ENCODE measurements at regions not wholly inside any gene's neighbourhood (a gene's known extent, or its start where the extent isn't known, plus 50 kb on each side); places are given as distances from the start of the nearest gene placed in this dataset.
"Not testable (repeated sequence)": the region's sequence is repeated elsewhere in the genome, so short reads cannot be mapped to it uniquely, and the experiment has no call there.

DNA sequence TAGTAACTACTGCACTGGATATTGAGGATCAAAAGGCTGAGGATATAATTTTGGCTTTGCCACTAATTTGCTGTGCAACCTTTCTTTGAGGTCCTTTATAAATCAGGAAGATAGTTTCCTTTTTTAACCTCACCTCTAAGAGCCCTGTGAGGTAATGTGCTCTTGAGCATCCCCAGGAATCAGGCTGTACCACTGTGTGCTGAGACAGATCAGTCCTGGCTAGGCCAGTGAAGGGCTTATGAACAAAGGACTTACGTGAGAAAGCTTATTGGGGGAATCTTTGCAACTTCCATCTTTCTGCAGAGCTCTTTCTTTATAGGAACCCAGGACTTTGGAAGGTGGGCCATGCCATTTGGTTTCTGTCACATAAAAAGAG is 188.9 kb downstream of the SIPA1L2 start:
- DNase-seq: no peak

DNA sequence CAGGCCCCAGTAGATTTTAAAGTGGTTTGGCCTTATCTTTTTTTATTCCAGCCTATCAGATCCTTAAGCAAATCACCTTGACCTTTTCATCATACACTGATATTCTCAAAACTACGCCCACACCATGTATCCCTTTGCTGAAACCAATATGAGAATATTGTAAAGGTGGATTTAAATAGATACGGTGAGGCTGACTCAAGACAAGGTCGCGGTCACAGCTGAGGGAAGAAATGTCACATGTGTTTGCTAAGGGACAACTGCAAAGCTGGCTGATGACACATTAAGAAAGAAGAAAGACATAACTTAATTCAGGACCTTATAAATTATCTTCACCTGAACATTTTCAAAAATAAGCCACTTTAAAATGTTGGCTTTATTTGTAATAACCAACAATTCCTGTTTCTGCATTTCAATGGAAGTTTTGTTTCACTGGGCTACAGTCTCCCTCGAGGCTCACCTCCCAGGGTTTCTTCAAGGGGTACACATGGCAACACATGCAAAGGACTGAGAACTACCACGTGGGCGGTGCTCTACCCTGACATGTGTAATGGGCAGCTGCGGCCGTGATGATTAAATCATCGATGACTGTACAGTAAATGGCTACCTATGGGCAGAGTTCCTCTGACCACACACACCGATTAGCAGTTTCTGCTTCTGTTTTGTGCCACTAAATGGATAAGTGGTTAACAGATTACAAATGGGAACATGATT is 189.5 kb downstream of the SIPA1L2 start:
- DNase-seq: no peak

DNA sequence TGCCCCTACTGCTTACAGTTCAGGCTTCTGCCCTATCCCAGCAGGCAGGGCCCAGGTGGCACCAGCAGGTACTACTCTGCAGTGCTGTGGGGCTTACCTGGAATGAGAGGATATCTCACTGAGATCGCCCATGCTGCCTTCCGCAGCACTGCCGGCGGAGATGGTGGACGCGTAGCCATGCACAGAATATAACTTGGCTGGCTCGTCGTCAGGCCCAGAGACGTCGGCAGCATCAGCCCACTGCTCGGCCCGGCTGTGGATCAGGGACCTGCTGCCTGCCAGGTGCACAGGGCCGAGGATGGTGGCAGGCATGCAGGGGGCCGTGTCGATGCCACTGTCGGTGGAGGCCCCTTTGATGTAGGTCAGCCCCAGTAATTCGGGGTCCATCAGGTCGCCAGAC is 190.9 kb downstream of the SIPA1L2 start:
- DNase-seq: no peak

DNA sequence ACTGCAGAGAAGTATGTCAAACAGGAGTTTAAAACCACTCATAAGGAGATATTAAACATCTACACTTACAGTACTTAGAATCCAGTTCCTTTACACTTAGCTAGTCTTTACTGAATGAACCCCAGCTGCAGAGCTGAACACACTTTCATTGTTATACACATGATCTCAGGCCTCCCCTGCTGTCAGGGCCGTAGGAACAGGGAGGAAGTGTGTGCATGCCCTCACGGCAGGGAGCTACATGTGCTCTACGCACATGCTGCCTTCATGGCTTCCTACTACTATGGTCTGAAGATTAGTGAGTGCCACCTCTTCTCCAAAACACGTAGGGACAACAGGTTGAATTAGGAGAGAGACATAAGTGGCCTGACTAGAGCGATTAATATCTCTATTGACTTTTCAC is 191.5 kb downstream of the SIPA1L2 start:
- DNase-seq: no peak

DNA sequence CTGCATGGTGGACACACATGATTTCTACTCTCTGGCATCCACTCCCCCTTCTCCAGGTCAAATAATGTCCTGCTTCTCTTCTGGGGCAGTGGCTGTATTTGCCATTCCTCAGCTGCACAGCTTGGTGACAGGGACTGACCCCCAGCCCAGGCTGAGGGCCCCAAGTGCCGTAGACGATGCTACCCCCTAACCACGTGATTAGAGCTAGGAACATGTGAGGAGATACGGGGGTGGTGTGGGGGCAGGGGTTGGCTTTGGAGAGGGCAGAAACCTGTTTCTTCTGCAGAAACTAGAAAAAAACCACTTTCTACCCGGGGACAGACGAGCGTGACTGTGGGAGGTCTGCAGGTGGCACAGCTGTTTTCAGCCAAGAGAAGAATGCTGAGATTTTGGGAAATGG is 192.4 kb downstream of the SIPA1L2 start:
- DNase-seq: no peak

DNA sequence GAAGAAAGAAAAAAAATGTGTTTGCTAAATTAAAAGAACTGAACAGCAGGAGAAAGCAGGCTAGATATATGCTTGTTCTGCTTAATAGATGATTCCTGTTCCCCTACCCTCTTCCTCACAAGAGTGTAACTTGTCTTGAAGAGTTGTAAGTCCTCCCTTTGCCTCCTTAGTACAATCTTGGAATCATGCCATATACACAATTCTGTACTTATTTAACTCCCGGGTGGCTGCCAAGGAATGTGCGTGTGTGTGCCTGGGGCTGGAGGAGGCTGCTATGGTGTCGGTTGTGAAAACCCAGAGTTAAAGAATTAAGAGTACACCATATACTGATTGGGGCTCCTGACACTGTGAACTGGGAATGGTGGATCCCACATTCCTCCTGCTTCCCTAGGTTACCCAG is 194.2 kb downstream of the SIPA1L2 start:
- DNase-seq: no peak

DNA sequence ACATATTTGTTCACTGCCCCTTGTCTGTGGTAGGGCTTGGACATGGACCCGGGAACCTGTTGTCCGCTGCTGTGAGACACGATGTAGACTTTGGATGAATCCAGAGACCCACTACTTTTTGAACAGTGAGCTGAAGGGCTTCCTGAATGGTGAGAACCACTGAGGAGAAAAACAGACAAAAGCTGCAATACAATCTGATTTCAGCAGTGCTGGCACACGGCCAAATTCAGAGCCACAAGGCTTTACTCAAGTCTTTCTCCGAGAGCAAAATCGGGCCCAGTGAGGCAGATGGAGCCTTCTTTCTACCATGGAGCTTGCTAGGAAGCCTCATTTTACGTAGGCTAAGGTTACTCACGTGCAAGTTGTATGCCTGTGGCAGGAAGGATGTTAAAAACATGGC is 197.6 kb downstream of the SIPA1L2 start:
- DNase-seq: no peak

DNA sequence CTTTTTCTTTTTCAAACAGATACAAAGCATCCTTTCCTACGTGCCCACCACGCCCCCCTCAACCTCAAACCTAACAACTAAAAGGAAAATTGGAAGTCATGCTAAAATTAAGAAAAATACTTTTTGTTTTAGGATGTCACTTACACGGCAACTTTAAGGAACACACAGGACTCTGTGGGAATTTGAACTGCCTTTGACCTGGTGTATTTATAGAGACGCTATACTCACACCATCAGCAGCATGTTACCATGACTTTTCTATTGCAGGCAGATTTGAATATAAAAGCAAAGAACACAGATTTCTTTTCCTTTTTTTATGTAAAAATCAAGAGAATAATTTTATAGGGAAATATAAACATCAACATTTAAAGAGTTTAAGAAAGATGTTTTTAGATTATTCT is 198.2 kb downstream of the SIPA1L2 start:
- no peak for DNase-seq

DNA sequence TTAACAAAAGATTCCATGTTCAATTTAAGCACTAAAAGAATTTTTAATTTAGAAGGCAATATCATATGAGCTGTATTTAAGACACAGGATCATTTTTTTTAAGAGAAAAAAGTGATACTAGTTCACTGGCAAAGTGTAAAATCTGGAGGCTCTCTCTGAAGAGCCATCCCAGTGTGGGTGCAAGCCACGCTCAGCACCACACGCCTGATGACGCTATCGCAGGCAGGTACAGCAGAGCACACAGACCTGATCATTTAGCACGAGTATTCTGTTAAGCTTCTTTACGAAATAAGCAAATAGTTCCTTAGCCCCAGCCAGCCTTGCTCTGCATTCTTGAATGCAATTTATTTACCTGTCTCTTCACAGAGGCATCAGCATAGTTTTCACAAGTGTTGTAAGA is 198.6 kb downstream of the SIPA1L2 start:
- DNase-seq: no peak

DNA sequence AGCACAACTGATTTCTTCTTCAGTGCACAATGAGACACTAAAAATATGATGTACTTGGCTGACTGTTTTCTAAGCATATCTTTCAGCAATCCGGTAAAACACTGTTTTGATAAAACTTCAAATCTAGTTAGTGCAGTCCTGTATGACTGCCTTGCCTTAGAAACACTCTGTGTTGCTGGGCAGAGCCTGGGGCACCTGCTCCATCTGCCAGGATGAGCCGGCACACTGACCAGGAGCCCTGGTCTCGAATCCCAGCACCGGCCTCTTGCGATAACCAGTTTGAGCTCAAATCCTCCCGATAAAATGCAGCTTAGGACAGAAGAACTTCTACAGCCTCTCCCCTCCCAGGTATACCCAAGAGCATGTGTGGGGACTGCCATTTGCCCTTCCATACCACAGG is 199.5 kb downstream of the SIPA1L2 start:
- DNase-seq: no peak

DNA sequence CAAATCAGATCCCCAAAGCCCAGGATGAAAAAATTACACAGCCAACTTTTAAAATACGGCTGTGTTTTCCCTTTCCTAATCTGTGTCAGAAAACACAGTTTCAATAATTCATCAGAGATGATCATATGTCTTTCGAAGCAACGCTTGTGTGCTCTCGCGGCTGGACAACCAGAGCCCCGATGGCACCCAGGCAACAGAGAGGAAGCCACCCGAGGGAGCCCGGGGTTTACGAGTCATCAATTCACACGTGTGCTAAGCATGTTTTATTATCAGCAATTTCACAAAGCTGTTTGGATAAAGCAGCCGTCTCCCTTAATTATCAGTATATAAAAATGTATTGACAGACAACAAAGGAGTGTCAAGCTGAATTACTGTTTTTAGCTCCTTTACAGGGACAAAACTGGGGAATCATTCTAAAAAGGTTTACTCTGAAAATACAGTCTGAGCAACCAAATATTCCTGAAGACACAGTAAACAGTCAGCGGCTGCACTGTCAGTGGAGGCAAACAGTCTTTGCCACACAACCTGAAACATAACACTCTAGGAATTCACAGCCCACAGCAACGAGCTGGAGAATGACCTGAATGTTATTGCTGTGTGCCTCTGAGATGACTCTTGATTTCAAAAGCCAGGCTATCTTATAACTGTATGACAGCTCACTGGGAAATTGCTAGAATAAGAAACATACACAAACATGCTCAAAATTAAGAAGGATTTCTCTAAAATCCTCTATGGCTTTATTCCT is 201.0 kb downstream of the SIPA1L2 start:
- no peak for DNase-seq

DNA sequence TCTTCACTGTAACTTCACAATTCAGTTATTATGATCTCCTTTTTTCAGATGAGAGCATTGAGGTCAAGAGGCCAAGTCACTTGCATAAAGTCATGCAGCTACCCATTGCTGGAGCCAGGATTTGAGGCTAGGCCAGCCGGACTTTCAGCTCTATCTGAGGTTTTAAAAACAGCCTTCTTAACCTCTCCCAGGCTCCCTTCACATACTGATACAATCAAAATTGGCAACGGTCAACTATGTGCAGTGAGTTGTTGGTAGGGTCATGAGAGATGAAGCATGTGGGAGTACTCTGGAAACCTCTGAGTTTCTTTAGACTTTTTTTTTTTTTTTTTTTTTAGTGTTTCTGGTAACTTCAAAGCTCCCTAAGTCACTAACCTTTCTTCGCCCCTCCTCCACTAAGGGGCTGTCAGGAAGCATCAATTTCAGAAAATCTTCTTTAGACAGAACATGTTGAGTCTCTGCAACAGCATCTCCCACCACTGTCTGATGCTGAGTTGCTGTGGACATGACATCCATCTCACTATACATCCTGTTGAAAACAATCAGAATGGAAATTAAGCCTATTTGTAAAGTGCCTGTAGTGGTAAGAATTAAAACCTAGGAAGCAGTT is 201.8 kb downstream of the SIPA1L2 start:
- DNase-seq: no peak

DNA sequence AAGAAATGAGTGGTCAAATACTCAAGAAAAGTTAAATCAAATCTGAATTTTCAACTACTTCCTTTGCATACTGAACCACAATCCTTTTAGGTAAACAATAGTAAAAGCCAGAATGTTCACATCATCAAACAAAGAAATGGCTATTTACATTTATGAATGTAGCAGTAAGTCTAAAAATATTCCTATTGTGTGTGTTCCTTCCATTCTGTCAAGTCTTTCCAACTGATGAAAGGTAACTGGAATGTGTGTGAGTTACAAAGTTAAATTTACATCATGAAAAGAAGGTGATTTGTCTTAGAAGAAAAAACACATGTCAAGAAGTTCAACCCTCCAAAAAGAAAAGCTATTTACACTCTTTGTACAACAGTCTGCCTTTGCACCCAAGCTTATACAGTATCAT is 203.1 kb downstream of the SIPA1L2 start:
- no peak for DNase-seq

DNA sequence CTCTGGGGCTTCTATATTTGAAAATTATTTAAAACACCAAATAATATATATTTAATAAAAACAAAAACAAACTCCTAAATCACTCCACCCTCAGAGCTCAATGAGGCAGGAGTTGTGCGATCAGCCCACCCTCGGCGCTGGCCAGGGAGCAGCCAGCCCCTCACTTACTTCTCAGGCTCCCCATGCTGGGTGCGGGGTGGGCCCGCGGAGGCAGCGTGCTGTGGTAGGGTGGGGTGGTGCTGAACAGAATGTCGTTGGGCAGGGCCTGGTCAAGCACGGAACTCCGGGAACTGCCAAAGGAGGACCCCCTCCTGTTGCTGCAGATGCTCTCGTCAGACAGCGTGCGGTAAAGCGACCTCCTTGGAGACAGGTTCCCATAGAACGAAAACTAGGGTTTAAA is 204.5 kb downstream of the SIPA1L2 start:
- DNase-seq: no peak

DNA sequence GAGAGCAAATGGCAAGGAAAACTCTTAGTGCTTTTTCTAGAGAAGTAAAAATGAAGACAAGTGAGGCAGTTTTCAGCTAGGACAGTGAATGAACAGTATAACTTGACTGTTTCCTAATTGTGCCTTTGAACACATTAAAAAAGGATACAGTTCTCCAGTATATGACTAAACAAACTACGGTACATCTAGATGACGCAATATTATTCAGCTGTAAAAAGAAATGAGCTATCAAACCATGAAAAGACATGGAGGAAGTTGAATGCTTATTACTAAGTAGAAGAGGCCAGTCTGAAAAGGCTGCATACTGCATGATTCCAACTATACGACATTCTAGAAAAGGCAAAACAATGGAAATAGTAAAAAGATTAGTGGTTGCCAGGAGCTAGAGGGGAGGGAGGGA is 206.3 kb downstream of the SIPA1L2 start:
- DNase-seq: no peak

DNA sequence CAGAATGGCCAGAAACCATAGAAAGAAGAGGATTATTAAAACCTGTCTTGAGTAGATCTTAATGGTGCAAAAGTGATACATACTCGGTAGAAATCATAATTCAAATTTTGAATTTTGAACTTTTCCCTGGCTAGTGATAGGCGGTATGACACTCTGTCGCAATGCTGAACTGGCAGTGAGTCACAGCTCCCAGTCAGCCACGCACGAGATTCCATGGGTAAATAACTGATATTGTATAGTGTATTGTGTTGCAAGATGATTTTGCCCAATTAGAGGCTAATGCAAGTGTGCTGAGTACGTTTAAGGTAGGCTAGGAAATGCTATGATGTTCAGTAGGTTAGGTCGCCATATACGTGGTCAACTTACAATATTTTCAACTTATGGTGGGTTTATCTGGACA is 207.0 kb downstream of the SIPA1L2 start:
- no peak for DNase-seq

DNA sequence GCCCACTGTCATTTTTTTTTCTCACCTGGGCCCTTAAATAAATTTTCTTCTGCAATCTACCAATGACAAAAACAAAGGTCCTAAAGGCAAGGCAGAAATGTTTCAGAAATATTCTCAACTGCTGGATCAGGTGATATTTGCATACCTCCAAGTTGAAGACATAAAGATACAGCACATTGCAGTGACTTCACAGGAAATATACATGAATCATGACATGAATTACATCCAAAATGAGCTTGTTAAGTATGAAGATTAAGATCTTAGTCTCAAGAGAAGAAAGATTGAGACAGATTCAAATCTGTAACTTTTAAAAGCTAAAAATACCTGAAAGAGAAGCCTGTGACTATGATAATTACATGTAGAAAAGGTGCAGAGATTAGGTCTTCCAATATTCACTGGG is 207.8 kb downstream of the SIPA1L2 start:
- DNase-seq: no peak

DNA sequence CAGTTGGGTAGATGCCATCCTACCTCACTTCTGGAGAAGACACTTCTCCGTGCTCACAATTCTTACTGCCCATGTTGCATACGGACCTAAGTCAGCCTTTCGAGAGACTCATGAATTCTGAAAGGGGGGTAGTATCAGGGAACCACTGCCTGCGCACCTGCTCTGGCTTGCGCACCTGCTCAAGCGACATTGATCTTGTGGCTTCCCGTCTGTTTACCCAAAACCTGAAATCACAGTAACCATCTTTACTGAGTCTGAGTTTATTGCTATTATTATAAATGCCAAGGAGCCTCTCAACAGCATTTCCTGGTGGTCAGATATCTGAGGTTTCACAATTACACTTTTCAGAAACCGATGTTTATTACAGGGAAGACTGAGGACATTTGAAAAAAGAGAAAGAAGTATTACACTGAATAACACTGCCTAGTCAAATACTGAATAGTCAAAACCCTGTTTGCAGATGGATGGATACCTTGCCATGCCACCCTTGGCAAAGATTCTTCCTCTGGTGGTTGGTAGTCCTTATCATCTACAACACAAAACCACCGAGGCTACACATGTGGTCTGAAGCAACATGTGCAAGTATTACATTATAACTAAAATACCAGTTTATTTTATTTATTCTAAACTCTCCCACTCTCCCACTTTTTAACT is 208.7 kb downstream of the SIPA1L2 start:
- DNase-seq: no peak

DNA sequence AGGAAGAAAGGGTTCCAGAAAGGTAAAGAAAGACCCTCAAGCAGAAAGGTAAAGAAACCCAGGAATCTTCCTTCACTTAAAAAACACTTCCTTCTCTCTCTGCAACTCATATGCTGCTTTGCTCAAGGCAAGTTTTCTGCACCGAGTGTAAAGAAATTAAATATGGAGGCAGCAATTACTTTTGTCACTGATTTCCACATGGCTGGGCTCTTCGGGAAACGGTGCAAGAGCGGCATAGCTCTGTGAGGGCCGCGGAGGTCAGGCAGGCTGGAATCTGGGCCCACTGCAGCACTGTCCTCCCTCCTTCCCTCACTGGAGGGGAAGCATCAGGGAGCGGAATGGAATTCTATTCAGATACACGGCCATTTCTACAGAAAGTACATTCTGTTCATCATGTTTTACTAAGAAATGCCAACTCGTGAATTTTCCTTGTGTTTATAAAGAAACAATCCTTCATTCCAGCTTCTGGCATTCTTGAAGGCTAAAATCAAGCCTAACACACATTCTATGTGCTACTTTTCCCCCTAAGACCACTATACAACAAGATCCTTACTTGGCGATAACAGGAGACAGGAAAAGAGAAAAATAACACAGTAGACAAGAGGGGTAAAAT is 212.2 kb downstream of the SIPA1L2 start:
- DNase-seq: no peak

DNA sequence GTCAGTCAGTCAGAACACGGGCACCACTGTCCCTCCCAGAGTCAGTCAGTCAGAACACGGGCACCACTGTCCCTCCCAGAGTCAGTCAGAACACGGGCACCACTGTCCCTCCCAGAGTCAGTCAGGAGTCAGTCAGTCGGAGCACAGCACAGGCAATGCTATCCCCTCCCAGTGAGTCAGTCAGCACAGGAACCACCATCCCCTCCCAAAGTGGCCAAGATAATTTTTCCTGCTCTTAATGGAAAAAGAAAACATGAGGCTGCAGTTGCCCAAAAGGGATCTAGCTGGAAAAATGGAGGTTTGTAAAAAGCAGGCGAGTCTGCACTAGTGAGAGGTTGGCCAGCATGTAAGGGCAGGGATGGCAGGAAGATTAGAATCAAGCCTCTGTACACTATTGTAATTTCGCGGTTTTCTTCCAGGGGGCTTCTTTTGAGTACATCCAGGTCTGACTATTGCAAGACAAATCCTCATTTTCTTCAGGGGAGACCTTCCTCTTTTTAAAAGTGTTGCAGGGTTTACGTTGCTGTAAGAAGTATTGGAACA is 213.8 kb downstream of the SIPA1L2 start:
- DNase-seq: no peak

DNA sequence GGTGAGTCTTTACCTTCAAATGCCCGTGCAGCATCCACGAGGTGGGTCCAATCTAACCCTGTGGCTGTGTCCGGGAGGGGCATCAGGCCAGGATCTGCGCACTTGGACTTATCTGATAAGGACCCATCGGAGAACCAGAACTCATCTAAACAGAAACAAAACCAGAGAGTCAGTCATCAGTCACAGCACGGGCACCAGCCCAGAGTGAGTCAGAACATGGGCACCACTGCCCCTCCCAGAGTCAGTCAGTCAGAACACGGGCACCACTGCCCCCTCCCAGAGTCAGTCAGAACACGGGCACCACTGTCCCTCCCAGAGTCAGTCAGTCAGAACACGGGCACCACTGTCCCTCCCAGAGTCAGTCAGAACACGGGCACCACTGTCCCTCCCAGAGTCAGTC is 214.5 kb downstream of the SIPA1L2 start:
- DNase-seq: not testable (repeated sequence)

DNA sequence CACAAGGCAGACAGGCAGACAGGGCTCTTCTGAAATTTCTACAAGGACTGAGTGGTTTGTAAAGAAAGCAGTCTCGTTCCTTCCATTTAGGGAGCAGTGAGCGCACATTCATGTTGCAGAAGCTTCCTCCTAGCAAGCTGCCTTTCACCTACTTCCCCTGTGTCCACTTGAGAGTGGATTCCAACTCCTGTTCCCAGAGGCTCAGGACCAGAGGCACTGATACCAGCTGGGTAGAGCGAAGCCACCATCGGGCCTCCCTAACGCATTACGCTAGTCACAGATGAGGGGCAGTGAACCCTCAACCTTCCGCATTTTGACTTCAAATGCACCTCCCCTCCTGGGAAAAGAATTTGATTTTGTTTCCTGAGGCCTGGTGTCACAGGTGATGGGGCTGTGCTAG is 215.8 kb downstream of the SIPA1L2 start:
- DNase-seq: no peak

DNA sequence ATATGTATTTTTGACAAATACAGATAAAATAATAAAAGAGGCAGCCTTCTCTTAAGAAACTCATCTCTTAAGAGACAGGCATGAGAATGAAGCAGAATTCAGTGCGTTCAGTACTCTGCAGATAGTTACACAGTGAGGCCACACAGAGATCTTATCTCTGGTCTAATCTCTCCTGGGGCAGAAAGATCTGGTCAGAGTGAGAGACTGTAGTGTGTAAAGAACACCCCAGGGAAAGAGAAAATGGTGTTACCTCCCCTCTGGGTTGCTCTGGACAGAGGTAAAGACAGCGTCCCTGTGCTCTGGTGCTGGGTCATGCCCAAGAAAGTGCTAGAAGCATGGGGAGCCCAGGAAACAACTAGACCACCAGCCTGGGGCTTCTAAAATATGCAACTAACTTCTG is 216.3 kb downstream of the SIPA1L2 start:
- DNase-seq: no peak

Data from T-helper 9 cell (primary cell).